ENCODE measurements at regions not wholly inside any gene's neighbourhood (a gene's known extent, or its start where the extent isn't known, plus 50 kb on each side); places are given as distances from the start of the nearest gene placed in this dataset.
A peak's percentile ranks its signal among the peaks of the same experiment; 100 is the strongest.

GRCh38 chr20:24775966-24776365 lies 173.1 kb upstream of the CST7 start:
- no peak overlapping the region for H3K4me3 Mint-ChIP-seq
- peaks cover 10% of the 10 kb centered on the region for H3K9me3 Mint-ChIP-seq (ENCODE audit: insufficient read depth)
- ATAC-seq (no peak), DNase-seq (no peak)
- no peaks in the 10 kb centered on the region for H3K36me3 Mint-ChIP-seq (ENCODE audit: low read depth)
- peaks cover 46% of the 10 kb centered on the region for H3K27me3 Mint-ChIP-seq (ENCODE audit: low read depth)
- H3K4me1 Mint-ChIP-seq (ENCODE audit: low read depth) = peaks cover 17% of the 10 kb centered on the region
- H3K27ac Mint-ChIP-seq = no peak overlapping the region
- POLR2A ChIA-PET = no interaction called here
- CTCF ChIA-PET = no interaction called here

- POLR2A ChIA-PET = no interaction called here
- H3K27me3 Mint-ChIP-seq (ENCODE audit: low read depth) = peaks cover 46% of the 10 kb centered on the region
- H3K4me1 Mint-ChIP-seq (ENCODE audit: low read depth) = peaks cover 18% of the 10 kb centered on the region
- no peak for ATAC-seq
- peaks cover 10% of the 10 kb centered on the region for H3K9me3 Mint-ChIP-seq (ENCODE audit: insufficient read depth)
- no peak overlapping the region for H3K27ac Mint-ChIP-seq
- CTCF ChIA-PET = no interaction called here
- H3K36me3 Mint-ChIP-seq (ENCODE audit: low read depth) = no peaks in the 10 kb centered on the region
- DNase-seq = no peak
- no peak overlapping the region for H3K4me3 Mint-ChIP-seq
These were observed 172.3 kb upstream of the CST7 start for GRCh38 chr20:24776755-24777271.

- Mint-ChIP-seq H3K4me3 (no peak overlapping the region), H3K9me3 (ENCODE audit: insufficient read depth) (peaks cover 10% of the 10 kb centered on the region), H3K27me3 (ENCODE audit: low read depth) (peaks cover 40% of the 10 kb centered on the region), H3K4me1 (ENCODE audit: low read depth) (peaks cover 18% of the 10 kb centered on the region), H3K36me3 (ENCODE audit: low read depth) (no peaks in the 10 kb centered on the region), H3K27ac (no peak overlapping the region)
- CTCF ChIA-PET = no interaction called here
- no peak for ATAC-seq
- POLR2A ChIA-PET = no interaction called here
- DNase-seq = no peak
These were observed 171.3 kb upstream of the CST7 start for GRCh38 chr20:24777746-24778145.

- Mint-ChIP-seq H3K36me3 (ENCODE audit: low read depth) (no peaks in the 10 kb centered on the region), H3K27ac (no peak overlapping the region), H3K27me3 (ENCODE audit: low read depth) (peaks cover 37% of the 10 kb centered on the region), H3K4me1 (ENCODE audit: low read depth) (peaks cover 19% of the 10 kb centered on the region), H3K4me3 (no peak overlapping the region), H3K9me3 (ENCODE audit: insufficient read depth) (peaks cover 10% of the 10 kb centered on the region)
- POLR2A ChIA-PET = no interaction called here
- CTCF ChIA-PET = no interaction called here
- DNase-seq (no peak), ATAC-seq (no peak)
These were observed 170.5 kb upstream of the CST7 start for GRCh38 chr20:24778585-24779031.

- H3K36me3 Mint-ChIP-seq (ENCODE audit: low read depth) = no peaks in the 10 kb centered on the region
- H3K27me3 Mint-ChIP-seq (ENCODE audit: low read depth) = peaks cover 34% of the 10 kb centered on the region
- DNase-seq (no peak), ATAC-seq (no peak)
- H3K9me3 Mint-ChIP-seq (ENCODE audit: insufficient read depth) = peaks cover 10% of the 10 kb centered on the region
- H3K4me3 Mint-ChIP-seq = no peak overlapping the region
- H3K27ac Mint-ChIP-seq = no peak overlapping the region
- POLR2A ChIA-PET = no interaction called here
- CTCF ChIA-PET = no interaction called here
- peaks cover 15% of the 10 kb centered on the region for H3K4me1 Mint-ChIP-seq (ENCODE audit: low read depth)
These were observed 169.9 kb upstream of the CST7 start for GRCh38 chr20:24779131-24779530.

GRCh38 chr20:24779946-24780345 lies 169.1 kb upstream of the CST7 start:
- ChIA-PET POLR2A (no interaction called here), CTCF (interaction anchor here (0.6 to 2.1 kb wide), 4 partner anchors 11 to 843 kb away, joined by 3 to 6 read pairs (median 3); no protein-coding TSS in a partner anchor)
- H3K27me3 Mint-ChIP-seq (ENCODE audit: low read depth) = peaks cover 26% of the 10 kb centered on the region
- no peak for ATAC-seq
- no peak for DNase-seq
- H3K27ac Mint-ChIP-seq = no peak overlapping the region
- H3K4me3 Mint-ChIP-seq = no peak overlapping the region
- no peaks in the 10 kb centered on the region for H3K36me3 Mint-ChIP-seq (ENCODE audit: low read depth)
- H3K9me3 Mint-ChIP-seq (ENCODE audit: insufficient read depth) = peaks cover 7% of the 10 kb centered on the region
- H3K4me1 Mint-ChIP-seq (ENCODE audit: low read depth) = peaks cover 23% of the 10 kb centered on the region

- ATAC-seq = no peak
- Mint-ChIP-seq H3K4me1 (ENCODE audit: low read depth) (peaks cover 32% of the 10 kb centered on the region), H3K4me3 (no peak overlapping the region), H3K27ac (no peak overlapping the region), H3K9me3 (ENCODE audit: insufficient read depth) (no peaks in the 10 kb centered on the region), H3K36me3 (ENCODE audit: low read depth) (no peaks in the 10 kb centered on the region), H3K27me3 (ENCODE audit: low read depth) (peaks cover 24% of the 10 kb centered on the region)
- CTCF ChIA-PET = interaction anchor here (0.7 to 2.1 kb wide), 5 partner anchors 10 to 681 kb away, joined by 3 to 6 read pairs (median 3); no protein-coding TSS in a partner anchor
- DNase-seq = no peak
- POLR2A ChIA-PET = no interaction called here
These were observed 168.2 kb upstream of the CST7 start for GRCh38 chr20:24780674-24781417.

GRCh38 chr20:24781418-24781980 lies 167.6 kb upstream of the CST7 start:
- ATAC-seq = peak; percentile 54
- no peak overlapping the region for H3K27ac Mint-ChIP-seq
- no peaks in the 10 kb centered on the region for H3K9me3 Mint-ChIP-seq (ENCODE audit: insufficient read depth)
- ChIA-PET CTCF (interaction anchor here (0.7 to 2.1 kb wide), 4 partner anchors 9 to 681 kb away, joined by 3 to 6 read pairs (median 4); no protein-coding TSS in a partner anchor), POLR2A (no interaction called here)
- H3K4me3 Mint-ChIP-seq = no peak overlapping the region
- peaks cover 21% of the 10 kb centered on the region for H3K27me3 Mint-ChIP-seq (ENCODE audit: low read depth)
- peak; percentile 36 for DNase-seq
- H3K4me1 Mint-ChIP-seq (ENCODE audit: low read depth) = peaks cover 33% of the 10 kb centered on the region
- H3K36me3 Mint-ChIP-seq (ENCODE audit: low read depth) = no peaks in the 10 kb centered on the region

- Mint-ChIP-seq H3K27ac (no peak overlapping the region), H3K4me1 (ENCODE audit: low read depth) (peaks cover 33% of the 10 kb centered on the region), H3K36me3 (ENCODE audit: low read depth) (no peaks in the 10 kb centered on the region), H3K9me3 (ENCODE audit: insufficient read depth) (no peaks in the 10 kb centered on the region), H3K4me3 (no peak overlapping the region), H3K27me3 (ENCODE audit: low read depth) (peaks cover 16% of the 10 kb centered on the region)
- DNase-seq (no peak), ATAC-seq (no peak)
- POLR2A ChIA-PET = no interaction called here
- CTCF ChIA-PET = no interaction called here
These were observed 166.8 kb upstream of the CST7 start for GRCh38 chr20:24782301-24782700.

GRCh38 chr20:24782801-24783630 lies 166.1 kb upstream of the CST7 start:
- no peaks in the 10 kb centered on the region for H3K9me3 Mint-ChIP-seq (ENCODE audit: insufficient read depth)
- H3K27me3 Mint-ChIP-seq (ENCODE audit: low read depth) = peaks cover 11% of the 10 kb centered on the region
- ATAC-seq (peak; percentile 31), DNase-seq (no peak)
- no peaks in the 10 kb centered on the region for H3K36me3 Mint-ChIP-seq (ENCODE audit: low read depth)
- H3K4me3 Mint-ChIP-seq = no peak overlapping the region
- H3K4me1 Mint-ChIP-seq (ENCODE audit: low read depth) = peaks cover 33% of the 10 kb centered on the region
- POLR2A ChIA-PET = no interaction called here
- CTCF ChIA-PET = no interaction called here
- peak overlapping the region; percentile 43 for H3K27ac Mint-ChIP-seq

- Mint-ChIP-seq H3K9me3 (ENCODE audit: insufficient read depth) (no peaks in the 10 kb centered on the region), H3K27ac (peak overlapping the region; percentile 55), H3K4me1 (ENCODE audit: low read depth) (peaks cover 33% of the 10 kb centered on the region), H3K27me3 (ENCODE audit: low read depth) (peaks cover 8% of the 10 kb centered on the region), H3K4me3 (no peak overlapping the region), H3K36me3 (ENCODE audit: low read depth) (no peaks in the 10 kb centered on the region)
- CTCF ChIA-PET = no interaction called here
- POLR2A ChIA-PET = no interaction called here
- peak; percentile 37 for DNase-seq
- ATAC-seq = no peak
These were observed 165.2 kb upstream of the CST7 start for GRCh38 chr20:24783631-24784492.

Data from activated CD8-positive, alpha-beta T cell treated with anti-CD3 and anti-CD28 coated beads, Interleukin-2, amount 10 ng/mL, durations not matched to agents 7 days and 5 days (primary cell).